PFSK-1 (cell line): ENCODE measurements at regions not wholly inside any gene's neighbourhood (a gene's known extent, or its start where the extent isn't known, plus 50 kb on each side); places are given as distances from the start of the nearest gene placed in this dataset.

Experiments
- POLR2AphosphoS5 ChIP-seq: IDR thresholded peaks from 2 replicates; pipeline ENCODE4 v1.6.1; 2012; ENCODE audit warnings: low read depth, mild to moderate bottlenecking, control low read depth, low read length, moderate library complexity
- REST ChIP-seq, 2 experiments: IDR thresholded peaks; 2 replicates each; pipeline versions ENCODE4 v1.6.1 to v1.8.0; 2011 to 2012; ENCODE audit warnings: low read depth in 2 of 2, low read length in 2 of 2, control low read depth in 1 of 2, inconsistent platforms in 1 of 2, mild to moderate bottlenecking in 1 of 2, moderate library complexity in 1 of 2; ENCODE audit not compliant: insufficient read depth in 1 of 2
- SIN3A ChIP-seq: IDR thresholded peaks from 2 replicates; pipeline ENCODE4 v1.6.1; 2012; ENCODE audit warnings: mild to moderate bottlenecking, low read length, moderate library complexity, borderline replicate concordance; ENCODE audit not compliant: insufficient read depth
- TAF1 ChIP-seq: IDR thresholded peaks from 2 replicates; pipeline ENCODE4 v1.6.1; 2012; ENCODE audit warnings: low read length, control low read depth, borderline replicate concordance; ENCODE audit not compliant: insufficient read depth

GRCh38 chr2:58558881-58559280, 317.8 kb upstream of the FANCL start:
- TF ChIP-seq REST (IDR thresholded peaks at IDR 0.05; ENCODE audit: insufficient read depth in 1 of 2, low read depth in 2 of 2, low read length in 2 of 2) (no peak), POLR2AphosphoS5 (no peak), SIN3A (no peak), TAF1 (no peak)
